GM12878 (cell line): ENCODE measurements at regions not wholly inside any gene's neighbourhood (a gene's known extent, or its start where the extent isn't known, plus 50 kb on each side); places are given as distances from the start of the nearest gene placed in this dataset.

Experiments used
- ATAC-seq: fragments of 200-7000 bp; cut with Tn5 transposase; 3 replicates; pipeline ENCODE4 v1.9.1; 2020; ENCODE audit warnings: mild to moderate bottlenecking, moderate library complexity
- BruUV-seq: library from RNA; stranded (reverse); fragments of 400-500 nt; replicated peaks from 2 replicates; lab custom pipeline; 2021; lab: Mats Ljungman, UMichigan
- CTCF ChIA-PET: fragments of 300-600 bp; sonication (Branson Sonifier 250); formaldehyde crosslinking; extraction: SDS; loops from one replicate; lab custom pipeline; 2021; ENCODE audit warnings: inconsistent platforms; lab: Yijun Ruan, JAX
- POLR2A ChIA-PET: fragments of 350-600 bp; formaldehyde crosslinking; extraction: SDS; loops from one replicate; lab custom pipeline; 2021; ENCODE audit warnings: inconsistent platforms; lab: Charles Lee
- RAD21 ChIA-PET: fragments of 300-600 bp; sonication (Branson Sonifier 250); formaldehyde crosslinking; loops from one replicate; lab custom pipeline; 2023; ENCODE audit warnings: antibody characterized with exemption; ENCODE audit not compliant: unreplicated experiment; lab: Charles Lee
- SMC1A ChIA-PET: fragments of 300-600 bp; sonication (Branson Sonifier 250); formaldehyde crosslinking; loops from one replicate; lab custom pipeline; 2023; ENCODE audit not compliant: unreplicated experiment, uncharacterized antibody; lab: Charles Lee
- DNase-seq: peaks from one replicate; pipeline ENCODE4 v3.0.0-alpha.2; 2011; ENCODE audit warnings: low read depth, low spot score
- FAIRE-seq: peaks from 3 replicates; lab custom pipeline; 2011; peaks lifted over from hg19 to GRCh38; lab: Jason Lieb, UNC
- H2AFZ ChIP-seq: 2 replicates; pipeline ENCODE4 v1.6.0; 2011; ENCODE audit warnings: low read depth, low read length, control low read depth; ENCODE audit not compliant: control insufficient read depth
- H3K27ac ChIP-seq: 2 replicates; pipeline ENCODE4 v1.5.1; 2011; ENCODE audit warnings: control low read depth; ENCODE audit not compliant: control insufficient read depth, insufficient read depth
- H3K27me3 ChIP-seq, 2 experiments: replicated peaks in 1 of 2; 2 replicates each; pipeline versions ENCODE4 v1.6.0 to v1.6.1; 2011; ENCODE audit warnings: low read length in 1 of 2; ENCODE audit not compliant: control insufficient read depth in 2 of 2, insufficient read depth in 2 of 2
- H3K36me3 ChIP-seq, 2 experiments: 2 replicates each; pipeline ENCODE4 v1.5.1; 2011; ENCODE audit warnings: low read length in 1 of 2; ENCODE audit not compliant: control insufficient read depth in 2 of 2, insufficient read depth in 2 of 2
- H3K4me1 ChIP-seq: 2 replicates; pipeline ENCODE4 v1.6.1; 2011; ENCODE audit warnings: mild to moderate bottlenecking, low read length, moderate library complexity, mixed read lengths; ENCODE audit not compliant: control insufficient read depth, insufficient read depth
- H3K4me2 ChIP-seq: 2 replicates; pipeline ENCODE4 v1.6.0; 2011; ENCODE audit warnings: control low read depth; ENCODE audit not compliant: control insufficient read depth, insufficient read depth
- H3K4me3 ChIP-seq: fragments of 200-600 bp; sonication (generic); 2 replicates; pipeline ENCODE4 v1.5.1; 2016
- H3K79me2 ChIP-seq: 2 replicates; pipeline ENCODE4 v1.6.0; 2011; ENCODE audit warnings: low read length; ENCODE audit not compliant: control insufficient read depth, insufficient read depth
- H3K9ac ChIP-seq: 2 replicates; pipeline ENCODE4 v1.8.0; 2011; ENCODE audit warnings: low read length, control low read depth, mixed read lengths; ENCODE audit not compliant: control insufficient read depth, insufficient read depth
- H3K9me3 ChIP-seq: replicated peaks from 3 replicates; pipeline ENCODE4 v1.5.1; 2011; ENCODE audit warnings: mild to moderate bottlenecking, low read length; ENCODE audit not compliant: control insufficient read depth, insufficient read depth
- H4K20me1 ChIP-seq: 2 replicates; pipeline ENCODE4 v1.6.0; 2011; ENCODE audit not compliant: control insufficient read depth, insufficient read depth
- BCL11A ChIP-seq: IDR thresholded peaks from 2 replicates; pipeline ENCODE4 v1.6.1; 2011; ENCODE audit warnings: low read depth, low read length
- BHLHE40 ChIP-seq, 2 experiments: fragments of 450-650 bp in 1 of 2; IDR thresholded peaks; 2 replicates each; pipeline ENCODE4 v1.6.1; 2011 to 2017; ENCODE audit warnings: low read depth in 2 of 2, borderline replicate concordance in 1 of 2, improper control_type of control experiment in 1 of 2, low read length in 1 of 2, mild to moderate bottlenecking in 1 of 2
- CBX5 ChIP-seq: sonication (generic); IDR thresholded peaks from 2 replicates; pipeline ENCODE4 v1.6.1; 2016; ENCODE audit warnings: low read depth, moderate library complexity, mild to moderate bottlenecking, inconsistent platforms
- CHD4 ChIP-seq: fragments of 200-600 bp; sonication (generic); IDR thresholded peaks from 2 replicates; pipeline ENCODE4 v1.6.1; 2016; ENCODE audit warnings: mild to moderate bottlenecking
- CTCF ChIP-seq, 3 experiments: IDR thresholded peaks in 2 of 3; conservative IDR thresholded peaks in 1 of 3; 2 replicates each; pipeline ENCODE4 v1.5.1; 2011; ENCODE audit warnings: low read depth in 3 of 3, low read length in 3 of 3, mild to moderate bottlenecking in 3 of 3, control low read depth in 2 of 3, moderate library complexity in 2 of 3, inconsistent platforms in 1 of 3, mixed read lengths in 1 of 3; ENCODE audit not compliant: control insufficient read depth in 2 of 3, insufficient read depth in 1 of 3; ENCODE audit errors: extremely low read depth in 1 of 3
- EGR1 ChIP-seq, 2 experiments: IDR thresholded peaks; 1 replicate in 1 of 2; 2 replicates in 1 of 2; pipeline ENCODE4 v1.6.1; 2011 to 2012; ENCODE audit warnings: low read depth in 2 of 2, low read length in 2 of 2, borderline replicate concordance in 1 of 2, mild to moderate bottlenecking in 1 of 2, moderate library complexity in 1 of 2
- HDAC2 ChIP-seq: fragments of 200-600 bp; sonication (generic); IDR thresholded peaks from 2 replicates; pipeline ENCODE4 v1.6.1; 2017
- LARP7 ChIP-seq: fragments of 450-650 bp; IDR thresholded peaks from 2 replicates; pipeline ENCODE4 v1.6.1; 2017; ENCODE audit warnings: mild to moderate bottlenecking
- MYC ChIP-seq: IDR thresholded peaks from 2 replicates; pipeline ENCODE4 v1.6.1; 2011; ENCODE audit warnings: mild to moderate bottlenecking, low read length, moderate library complexity, inconsistent platforms; ENCODE audit not compliant: insufficient read depth, insufficient replicate concordance, insufficient read length, severe bottlenecking
- NFXL1 ChIP-seq: fragments of 450-650 bp; IDR thresholded peaks from 2 replicates; pipeline ENCODE4 v1.6.1; 2017; ENCODE audit warnings: antibody characterized with exemption, mild to moderate bottlenecking, borderline replicate concordance
- NFYB ChIP-seq: IDR thresholded peaks from 2 replicates; pipeline ENCODE4 v1.6.1; 2011; ENCODE audit warnings: low read depth, mild to moderate bottlenecking, low read length, improper control_type of control experiment, moderate library complexity; ENCODE audit not compliant: insufficient read depth
- NR2F1 ChIP-seq: fragments of 450-650 bp; conservative IDR thresholded peaks from 2 replicates; pipeline ENCODE4 v1.6.1; 2017; ENCODE audit warnings: mild to moderate bottlenecking
- PAX8 ChIP-seq: fragments of 450-650 bp; IDR thresholded peaks from 2 replicates; pipeline ENCODE4 v1.6.1; 2017; ENCODE audit warnings: mild to moderate bottlenecking, moderate library complexity
- RB1 ChIP-seq: fragments of 450-650 bp; formaldehyde crosslinking; IDR thresholded peaks from 2 replicates; pipeline ENCODE4 v1.6.1; 2017; ENCODE audit warnings: mild to moderate bottlenecking, borderline replicate concordance
- SIX5 ChIP-seq: IDR thresholded peaks from 2 replicates; pipeline ENCODE4 v1.6.1; 2011; ENCODE audit warnings: mild to moderate bottlenecking, low read depth, low read length, moderate library complexity; ENCODE audit not compliant: severe bottlenecking
- SRF ChIP-seq, 2 experiments: IDR thresholded peaks; 2 replicates each; pipeline ENCODE4 v1.6.1; 2011; ENCODE audit warnings: low read depth in 2 of 2, low read length in 2 of 2, mild to moderate bottlenecking in 1 of 2, moderate library complexity in 1 of 2
- TARDBP ChIP-seq: IDR thresholded peaks from 2 replicates; pipeline ENCODE4 v1.6.1; 2016; ENCODE audit warnings: borderline replicate concordance
- WRNIP1 ChIP-seq: IDR thresholded peaks from 2 replicates; pipeline ENCODE4 v1.6.1; 2011; ENCODE audit warnings: low read depth, low read length, improper control_type of control experiment, borderline replicate concordance
- ZBED1 ChIP-seq: IDR thresholded peaks from 2 replicates; pipeline ENCODE4 v1.6.1; 2016; ENCODE audit warnings: borderline replicate concordance
- WGBS: methylation state at CpG from one replicate; pipeline ENCODE4 v1.1.6; 2016; ENCODE audit warnings: low lambda C conversion rate; ENCODE audit not compliant: insufficient replicate concordance, insufficient coverage; ENCODE audit errors: missing lambda C conversion rate; 5-methylcytosine and 5-hydroxymethylcytosine counted together
- in situ Hi-C: fragments of 300-500 bp; cut with MboI; formaldehyde crosslinking; loops from 9 replicates; pipeline ENCODE4 v1.14.3; 2018; ENCODE audit warnings: mixed read lengths
- intact Hi-C: fragments of 100-400 bp; cut with micrococcal nuclease; formaldehyde crosslinking; loops from one replicate; pipeline ENCODE4 v1.14.2; 2022; ENCODE audit not compliant: unreplicated experiment
- TF ChIP-seq, protein P1 (sequence below): IDR thresholded peaks from 2 replicates; pipeline ENCODE4 v1.6.1; 2012; ENCODE audit warnings: low read depth, low read length, improper control_type of control experiment
- TF ChIP-seq, protein P2 (sequence below): fragments of 450-650 bp; IDR thresholded peaks from 2 replicates; pipeline ENCODE4 v1.6.1; 2016; ENCODE audit warnings: mild to moderate bottlenecking

- ATAC-seq (peak; percentile 99), FAIRE-seq (peak; percentile 13), DNase-seq (no peak)
- no peak overlapping the region for H2AFZ ChIP-seq
- intact Hi-C loops = no loop called here
- 57% methylated on average over 8 of the region's 8 CpGs for WGBS
- ChIA-PET RAD21 (interaction anchor here (1.3 kb wide), 1 partner anchor 19 kb away, joined by 3 read pairs; no protein-coding TSS in a partner anchor), POLR2A (interaction anchor here (0.7 kb wide), 1 partner anchor 66 kb away, joined by 3 read pairs; no protein-coding TSS in a partner anchor), CTCF (interaction anchor here (1.1 to 1.4 kb wide), 3 partner anchors 19 to 67 kb away, joined by 3 to 4 read pairs (median 3); no protein-coding TSS in a partner anchor), SMC1A (interaction anchor here (0.7 to 1.2 kb wide), 5 partner anchors 9 to 134 kb away, joined by 3 to 6 read pairs (median 3); no protein-coding TSS in a partner anchor)
- no peak overlapping the region for H3K4me3 ChIP-seq
- no peaks in the 10 kb centered on the region for H3K27me3 ChIP-seq
- H3K4me2 ChIP-seq = no peak overlapping the region
- in situ Hi-C loops = no loop called here
- BruUV-seq = no TSS peak
- no peaks in the 10 kb centered on the region for H3K36me3 ChIP-seq
- no peaks in the 10 kb centered on the region for H3K4me1 ChIP-seq
- no peaks in the 10 kb centered on the region; the same call in 2 of the 3 replicates for H3K9me3 ChIP-seq
- no peak overlapping the region for H3K27ac ChIP-seq
- no peak overlapping the region for H3K9ac ChIP-seq
- H4K20me1 ChIP-seq = no peaks in the 10 kb centered on the region
- H3K79me2 ChIP-seq = no peaks in the 10 kb centered on the region
- no peak for TF ChIP-seq ZBED1
- no peak for TF ChIP-seq MYC
- TF ChIP-seq RB1 = no peak
- TF ChIP-seq TARDBP = no peak
- no peak for TF ChIP-seq NFYB
- TF ChIP-seq BHLHE40 (IDR thresholded peaks at IDR 0.05; ENCODE audit: borderline replicate concordance in 1 of 2, low read depth in 2 of 2, low read length in 1 of 2) = peak in 1 of 2 experiments; percentile 64; a peak in 1 of 4 replicates
- no peak for TF ChIP-seq EGR1 (IDR thresholded peaks at IDR 0.05; ENCODE audit: borderline replicate concordance in 1 of 2, low read depth in 2 of 2, low read length in 2 of 2)
- TF ChIP-seq LARP7 = no peak
- TF ChIP-seq SRF (IDR thresholded peaks at IDR 0.05; ENCODE audit: low read depth in 2 of 2, low read length in 2 of 2) = no peak
- TF ChIP-seq CTCF (IDR thresholded peaks at IDR 0.05 in 2 of 3, conservative IDR thresholded peaks at IDR 0.05 in 1 of 3; ENCODE audit: control insufficient read depth in 2 of 3, extremely low read depth in 1 of 3, insufficient read depth in 1 of 3, low read depth in 3 of 3, low read length in 3 of 3) = peak in 1 of 3 experiments; percentile 11; a peak in 1 of 6 replicates
- no peak for TF ChIP-seq WRNIP1
- TF ChIP-seq BCL11A = no peak
- no peak for TF ChIP-seq PAX8
- TF ChIP-seq CHD4 = no peak
- no peak for TF ChIP-seq HDAC2
- TF ChIP-seq NFXL1 = no peak
- TF ChIP-seq, protein P1, sequence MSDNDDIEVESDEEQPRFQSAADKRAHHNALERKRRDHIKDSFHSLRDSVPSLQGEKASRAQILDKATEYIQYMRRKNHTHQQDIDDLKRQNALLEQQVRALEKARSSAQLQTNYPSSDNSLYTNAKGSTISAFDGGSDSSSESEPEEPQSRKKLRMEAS = no peak
- peak; percentile 71 for TF ChIP-seq NR2F1
- TF ChIP-seq, protein P2, sequence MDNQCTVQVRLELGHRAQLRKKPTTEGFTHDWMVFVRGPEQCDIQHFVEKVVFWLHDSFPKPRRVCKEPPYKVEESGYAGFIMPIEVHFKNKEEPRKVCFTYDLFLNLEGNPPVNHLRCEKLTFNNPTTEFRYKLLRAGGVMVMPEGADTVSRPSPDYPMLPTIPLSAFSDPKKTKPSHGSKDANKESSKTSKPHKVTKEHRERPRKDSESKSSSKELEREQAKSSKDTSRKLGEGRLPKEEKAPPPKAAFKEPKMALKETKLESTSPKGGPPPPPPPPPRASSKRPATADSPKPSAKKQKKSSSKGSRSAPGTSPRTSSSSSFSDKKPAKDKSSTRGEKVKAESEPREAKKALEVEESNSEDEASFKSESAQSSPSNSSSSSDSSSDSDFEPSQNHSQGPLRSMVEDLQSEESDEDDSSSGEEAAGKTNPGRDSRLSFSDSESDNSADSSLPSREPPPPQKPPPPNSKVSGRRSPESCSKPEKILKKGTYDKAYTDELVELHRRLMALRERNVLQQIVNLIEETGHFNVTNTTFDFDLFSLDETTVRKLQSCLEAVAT = 0 out of 2 replicates have a peak, but pooled peaks have one; percentile 34
- no peak for TF ChIP-seq CBX5
- TF ChIP-seq SIX5 = no peak
These were observed 112.4 kb downstream of the ANXA2R start for GRCh38 chr5:42927730-42928129.
